Body of pancreas (tissue), 4 donors: ENCODE measurements at regions not wholly inside any gene's neighbourhood (a gene's known extent, or its start where the extent isn't known, plus 50 kb on each side); places are given as distances from the start of the nearest gene placed in this dataset.

Source experiments
- ATAC-seq: fragments of 150-250 bp; one replicate; pipeline ENCODE4 v1.9.1; 2016
- DNase-seq, 4 donors: peaks; one replicate each; pipeline ENCODE4 v3.0.0-alpha.2; 2019
- H3K27ac ChIP-seq, 4 donors: fragments of 200-600 bp; sonication (generic); 1 replicate in 3 of 4; 2 replicates in 1 of 4; pipeline versions ENCODE4 v1.5.1 to v1.6.1; 2016 to 2019; ENCODE audit warnings: mild to moderate bottlenecking in 1 of 4, mixed read lengths in 1 of 4, moderate library complexity in 1 of 4
- H3K27me3 ChIP-seq, 2 donors: fragments of 200-600 bp; sonication (generic); one replicate each; pipeline ENCODE4 v1.6.0; 2016; ENCODE audit warnings: mild to moderate bottlenecking in 1 of 2
- H3K36me3 ChIP-seq, 2 donors: fragments of 200-600 bp; sonication (generic); replicated peaks in 1 of 2; 2 replicates each; pipeline ENCODE4 v1.5.1; 2016; ENCODE audit warnings: low read depth in 2 of 2; ENCODE audit not compliant: insufficient read depth in 1 of 2
- H3K4me1 ChIP-seq: fragments of 200-600 bp; sonication (generic); one replicate; pipeline ENCODE4 v1.6.0; 2016
- H3K4me3 ChIP-seq, 2 donors: fragments of 200-600 bp; sonication (generic); 1 replicate in 1 of 2; 2 replicates in 1 of 2; pipeline ENCODE4 v1.5.1; 2016 to 2019
- H3K9me3 ChIP-seq, 3 donors: fragments of 200-600 bp; sonication (generic); 1 replicate in 2 of 3; 2 replicates in 1 of 3; pipeline ENCODE4 v1.5.1; 2016
- POLR2A ChIP-seq, 3 donors: fragments of 450-650 bp; IDR thresholded peaks; one replicate each; pipeline ENCODE4 v1.6.1; 2016; ENCODE audit warnings: antibody characterized with exemption in 3 of 3, mild to moderate bottlenecking in 2 of 3
- WGBS, 2 donors: methylation state at CpG; one replicate each; pipeline ENCODE4 v1.1.5; 2017; 5-methylcytosine and 5-hydroxymethylcytosine counted together
- intact Hi-C: fragments of 100-400 bp; cut with DNase I; formaldehyde crosslinking; loops from one replicate; pipeline ENCODE4 v1.15.1; 2023
- TF ChIP-seq, protein P1 (sequence below), 7 experiments: fragments of 450-650 bp in 4 of 7; fragments of 200-600 bp in 3 of 7; sonication (generic) in 3 of 7; IDR thresholded peaks; one replicate each; pipeline ENCODE4 v1.5.1; 2016 to 2019; ENCODE audit warnings: antibody characterized with exemption in 7 of 7

- TF ChIP-seq, protein P1, sequence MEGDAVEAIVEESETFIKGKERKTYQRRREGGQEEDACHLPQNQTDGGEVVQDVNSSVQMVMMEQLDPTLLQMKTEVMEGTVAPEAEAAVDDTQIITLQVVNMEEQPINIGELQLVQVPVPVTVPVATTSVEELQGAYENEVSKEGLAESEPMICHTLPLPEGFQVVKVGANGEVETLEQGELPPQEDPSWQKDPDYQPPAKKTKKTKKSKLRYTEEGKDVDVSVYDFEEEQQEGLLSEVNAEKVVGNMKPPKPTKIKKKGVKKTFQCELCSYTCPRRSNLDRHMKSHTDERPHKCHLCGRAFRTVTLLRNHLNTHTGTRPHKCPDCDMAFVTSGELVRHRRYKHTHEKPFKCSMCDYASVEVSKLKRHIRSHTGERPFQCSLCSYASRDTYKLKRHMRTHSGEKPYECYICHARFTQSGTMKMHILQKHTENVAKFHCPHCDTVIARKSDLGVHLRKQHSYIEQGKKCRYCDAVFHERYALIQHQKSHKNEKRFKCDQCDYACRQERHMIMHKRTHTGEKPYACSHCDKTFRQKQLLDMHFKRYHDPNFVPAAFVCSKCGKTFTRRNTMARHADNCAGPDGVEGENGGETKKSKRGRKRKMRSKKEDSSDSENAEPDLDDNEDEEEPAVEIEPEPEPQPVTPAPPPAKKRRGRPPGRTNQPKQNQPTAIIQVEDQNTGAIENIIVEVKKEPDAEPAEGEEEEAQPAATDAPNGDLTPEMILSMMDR (IDR thresholded peaks at IDR 0.05): no peak
- TF ChIP-seq POLR2A (IDR thresholded peaks at IDR 0.05): no peak
- no peaks in the 10 kb centered on the region for H3K4me1 ChIP-seq
- 71 to 76% methylated on average over 2 of the region's 2 CpGs for WGBS, 2 donors
- H3K27me3 ChIP-seq: no peaks in the 10 kb centered on the region
- H3K27ac ChIP-seq: no peak overlapping the region
- H3K9me3 ChIP-seq: no peaks in the 10 kb centered on the region
- ATAC-seq (no peak), DNase-seq (no peak)
- intact Hi-C loops: no loop called here
- H3K4me3 ChIP-seq: no peak overlapping the region
- H3K36me3 ChIP-seq: no peaks in the 10 kb centered on the region
Observed at GRCh38 chr1:115429241-115429640, 91.2 kb upstream of the NGF start.

DNA sequence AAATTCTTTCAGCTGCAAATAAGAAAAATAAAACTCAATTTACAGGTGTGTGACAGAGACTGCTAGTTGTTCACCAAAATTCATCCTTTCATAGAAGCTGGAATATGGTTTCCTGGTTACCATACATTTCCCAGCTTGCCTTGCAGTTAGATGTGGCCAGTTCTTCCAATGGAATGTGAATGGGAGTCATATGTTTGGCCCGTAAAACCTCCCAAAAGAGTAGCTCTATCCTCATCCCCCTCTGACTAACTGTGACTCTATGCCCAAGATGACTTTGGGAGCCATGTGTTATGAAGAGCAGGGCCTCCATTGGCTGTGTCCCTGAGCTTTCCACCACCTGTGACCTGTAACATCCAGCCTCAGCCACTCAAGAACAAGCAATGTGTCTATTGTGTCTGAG, 90.6 kb upstream of the NGF start:
- Histone ChIP-seq H3K27ac (no peak overlapping the region), H3K4me1 (no peaks in the 10 kb centered on the region), H3K27me3 (no peaks in the 10 kb centered on the region), H3K4me3 (no peak overlapping the region), H3K9me3 (no peaks in the 10 kb centered on the region), H3K36me3 (no peaks in the 10 kb centered on the region)
- ATAC-seq: no peak
- intact Hi-C loops: no loop called here
- WGBS, 2 donors: 95 to 100% methylated on average over 1 of the region's 1 CpG
- DNase-seq: no peak
- no peak for TF ChIP-seq POLR2A (IDR thresholded peaks at IDR 0.05)
- TF ChIP-seq, protein P1 (IDR thresholded peaks at IDR 0.05): no peak

DNA sequence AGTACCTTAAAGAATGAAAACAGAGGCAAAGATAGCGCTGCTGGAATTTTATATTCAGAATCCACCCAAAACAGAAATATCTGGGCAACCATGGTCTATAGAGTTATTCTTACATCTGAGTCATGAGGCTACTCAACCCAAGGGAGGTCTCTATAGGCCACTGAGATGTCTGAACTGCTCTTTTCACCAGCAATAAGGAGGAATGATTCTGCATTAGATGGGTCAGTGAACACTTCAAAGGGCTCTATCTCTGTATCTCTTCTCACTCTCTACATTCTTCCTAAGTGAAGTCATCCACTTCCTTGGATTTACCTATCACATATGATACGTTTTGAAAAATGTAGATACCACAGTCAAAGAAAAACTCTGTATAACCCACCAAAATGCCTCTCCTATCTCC, 90.2 kb upstream of the NGF start:
- WGBS, 2 donors: 73 to 74% methylated on average over 2 of the region's 2 CpGs
- intact Hi-C loops: no loop called here

DNA sequence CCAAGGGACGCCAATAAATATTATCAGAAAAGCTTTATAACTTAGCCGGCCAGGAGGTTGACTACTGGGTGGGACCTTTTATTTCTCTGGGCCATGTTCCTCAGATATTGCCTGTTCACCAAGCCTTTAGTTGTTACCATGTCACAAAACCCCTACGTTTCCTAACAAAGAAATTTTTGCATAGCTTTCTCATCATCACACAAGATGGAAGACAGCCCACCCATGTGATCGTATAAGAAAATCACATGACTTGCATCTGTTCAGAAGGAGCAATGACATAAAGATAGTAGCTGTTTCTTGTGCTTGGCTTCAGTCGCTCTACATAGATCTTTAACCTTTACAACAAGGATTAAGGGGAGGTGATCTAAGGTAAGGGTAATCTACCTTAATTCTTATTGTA, 88.9 kb upstream of the NGF start:
- Histone ChIP-seq H3K4me1 (no peaks in the 10 kb centered on the region), H3K9me3 (no peaks in the 10 kb centered on the region), H3K27me3 (no peaks in the 10 kb centered on the region), H3K4me3 (no peak overlapping the region), H3K36me3 (no peaks in the 10 kb centered on the region), H3K27ac (no peak overlapping the region)
- DNase-seq (no peak), ATAC-seq (no peak)
- intact Hi-C loops: no loop called here
- TF ChIP-seq, protein P1 (IDR thresholded peaks at IDR 0.05): no peak
- no peak for TF ChIP-seq POLR2A (IDR thresholded peaks at IDR 0.05)
- WGBS, 2 donors: 77 to 84% methylated on average over 5 of the region's 5 CpGs

More for the DNA sequence above, 90.2 kb upstream of the NGF start:
- ATAC-seq: no peak
- Histone ChIP-seq H3K9me3 (no peaks in the 10 kb centered on the region), H3K27me3 (no peaks in the 10 kb centered on the region), H3K36me3 (no peaks in the 10 kb centered on the region), H3K4me3 (no peak overlapping the region), H3K4me1 (no peaks in the 10 kb centered on the region), H3K27ac (no peak overlapping the region)
- no peak for DNase-seq
- TF ChIP-seq POLR2A (IDR thresholded peaks at IDR 0.05): no peak
- TF ChIP-seq, protein P1 (IDR thresholded peaks at IDR 0.05): no peak

DNA sequence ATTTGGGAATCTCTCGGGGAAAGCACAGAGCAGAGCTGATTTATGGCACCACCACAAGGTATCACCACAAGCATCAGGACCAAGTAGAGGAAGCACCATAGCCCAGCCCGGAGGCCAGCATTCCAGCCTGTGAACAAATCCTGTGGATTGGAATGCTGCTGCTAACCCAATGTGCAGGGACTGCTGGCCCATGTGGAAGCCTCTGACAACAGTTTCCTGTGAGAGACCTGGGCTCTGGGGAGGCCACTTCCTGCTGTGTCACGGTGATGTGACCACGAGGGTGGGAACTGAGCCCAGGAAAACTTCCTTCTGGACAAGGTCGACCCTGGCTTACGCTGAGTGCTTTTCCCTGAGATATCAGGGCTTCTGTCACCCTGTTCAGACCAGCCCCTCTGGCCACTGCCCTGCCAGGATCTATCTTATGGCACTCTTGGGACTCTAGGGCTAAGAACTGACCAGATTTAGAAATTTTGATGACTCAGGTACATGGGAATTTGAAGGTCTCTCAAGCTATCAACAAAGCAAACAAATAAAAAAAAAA, 88.3 kb upstream of the NGF start:
- TF ChIP-seq, protein P1 (IDR thresholded peaks at IDR 0.05): no peak
- no peak for TF ChIP-seq POLR2A (IDR thresholded peaks at IDR 0.05)
- DNase-seq (peak; percentile 49 to 60 (median 54)), ATAC-seq (peak; percentile 86)
- no peak overlapping the region for H3K4me3 ChIP-seq
- H3K9me3 ChIP-seq: no peaks in the 10 kb centered on the region
- H3K27ac ChIP-seq: peak overlapping the region in 3 of 4 donors; percentile 36 to 56 (median 36)
- no peaks in the 10 kb centered on the region for H3K36me3 ChIP-seq
- H3K27me3 ChIP-seq: no peaks in the 10 kb centered on the region
- no peaks in the 10 kb centered on the region for H3K4me1 ChIP-seq
- WGBS, 2 donors: 32 to 40% methylated on average over 6 of the region's 6 CpGs
- intact Hi-C loops: no loop called here
